ENCODE measurements at regions not wholly inside any gene's neighbourhood (a gene's known extent, or its start where the extent isn't known, plus 50 kb on each side); places are given as distances from the start of the nearest gene placed in this dataset.

DNA sequence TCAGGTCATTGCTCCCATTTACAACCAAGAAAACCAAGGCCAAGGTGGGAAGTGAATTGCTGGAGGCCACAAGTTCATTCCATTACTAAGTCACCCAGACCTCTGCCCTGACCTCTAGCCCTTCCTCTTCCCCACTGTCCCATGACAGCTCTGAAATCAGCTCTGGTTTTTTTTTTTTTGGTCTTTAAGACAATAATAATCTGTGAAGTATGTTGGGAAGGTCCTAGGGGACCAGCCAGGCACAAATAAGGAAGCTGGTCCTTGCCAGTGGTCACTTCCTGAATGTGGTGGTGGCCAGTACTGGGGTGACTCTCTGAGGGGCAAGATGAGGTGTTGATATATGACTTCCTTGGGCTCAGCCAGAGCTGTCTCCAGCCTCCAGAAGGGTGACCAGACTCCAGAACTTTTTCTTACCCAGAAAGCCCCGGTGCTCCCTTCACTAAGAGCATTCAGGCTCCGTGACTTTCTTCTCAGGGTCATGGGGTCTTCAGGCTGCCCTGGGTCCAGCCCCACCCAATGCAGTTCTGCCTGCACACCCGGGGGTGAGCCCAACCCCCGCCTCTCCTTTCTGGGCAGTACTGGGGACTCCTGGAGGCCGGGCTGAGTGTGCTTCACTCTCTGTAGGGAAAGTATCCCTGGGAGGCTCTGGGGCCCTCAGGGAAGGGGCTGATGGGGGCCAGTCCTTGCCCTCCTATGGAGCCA, 159.6 kb downstream of the PTPRU start:
- Histone ChIP-seq H3K9ac (ENCODE audit: low read length) (no peak overlapping the region), H3K27me3 (ENCODE audit: insufficient read depth, low read length) (no peaks in the 10 kb centered on the region), H3K4me2 (ENCODE audit: low read length) (no peak overlapping the region), H3K9me3 (ENCODE audit: insufficient read depth, low read depth, low read length) (peaks cover 4% of the 10 kb centered on the region), H3K4me3 (ENCODE audit: insufficient read depth, low read depth, low read length) (no peak overlapping the region), H3K27ac (ENCODE audit: low read depth, low read length) (no peak overlapping the region), H3K79me2 (ENCODE audit: insufficient read depth, low read length) (no peaks in the 10 kb centered on the region), H3K36me3 (ENCODE audit: insufficient read depth, low read length) (no peaks in the 10 kb centered on the region), H2AFZ (ENCODE audit: low read depth, low read length) (no peak overlapping the region), H3K4me1 (ENCODE audit: insufficient read depth, low read length) (no peaks in the 10 kb centered on the region), H4K20me1 (ENCODE audit: insufficient read depth, low read length) (no peaks in the 10 kb centered on the region)
- Mint-ChIP-seq H3K27ac (ENCODE audit: unreplicated experiment) (no peak overlapping the region), H3K9me3 (ENCODE audit: unreplicated experiment) (peaks cover 3% of the 10 kb centered on the region), H3K4me1 (ENCODE audit: low read depth, unreplicated experiment) (peaks cover 3% of the 10 kb centered on the region), H3K36me3 (ENCODE audit: low read depth, unreplicated experiment) (no peaks in the 10 kb centered on the region), H3K27me3 (ENCODE audit: low read depth, unreplicated experiment) (peaks cover 23% of the 10 kb centered on the region), H3K4me3 (ENCODE audit: unreplicated experiment) (no peak overlapping the region)
- no peak for DNase-seq (ENCODE audit: low read depth)
- TF ChIP-seq EZH2 (IDR thresholded peaks at IDR 0.05; ENCODE audit: insufficient read depth, low read length), result no peak
- TF ChIP-seq, protein P1, sequence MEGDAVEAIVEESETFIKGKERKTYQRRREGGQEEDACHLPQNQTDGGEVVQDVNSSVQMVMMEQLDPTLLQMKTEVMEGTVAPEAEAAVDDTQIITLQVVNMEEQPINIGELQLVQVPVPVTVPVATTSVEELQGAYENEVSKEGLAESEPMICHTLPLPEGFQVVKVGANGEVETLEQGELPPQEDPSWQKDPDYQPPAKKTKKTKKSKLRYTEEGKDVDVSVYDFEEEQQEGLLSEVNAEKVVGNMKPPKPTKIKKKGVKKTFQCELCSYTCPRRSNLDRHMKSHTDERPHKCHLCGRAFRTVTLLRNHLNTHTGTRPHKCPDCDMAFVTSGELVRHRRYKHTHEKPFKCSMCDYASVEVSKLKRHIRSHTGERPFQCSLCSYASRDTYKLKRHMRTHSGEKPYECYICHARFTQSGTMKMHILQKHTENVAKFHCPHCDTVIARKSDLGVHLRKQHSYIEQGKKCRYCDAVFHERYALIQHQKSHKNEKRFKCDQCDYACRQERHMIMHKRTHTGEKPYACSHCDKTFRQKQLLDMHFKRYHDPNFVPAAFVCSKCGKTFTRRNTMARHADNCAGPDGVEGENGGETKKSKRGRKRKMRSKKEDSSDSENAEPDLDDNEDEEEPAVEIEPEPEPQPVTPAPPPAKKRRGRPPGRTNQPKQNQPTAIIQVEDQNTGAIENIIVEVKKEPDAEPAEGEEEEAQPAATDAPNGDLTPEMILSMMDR (IDR thresholded peaks at IDR 0.05; ENCODE audit: insufficient read depth, low read depth, low read length), result no peak
- no peak for FAIRE-seq

- DNase-seq (ENCODE audit: low read depth) (no peak), FAIRE-seq (no peak)
- Mint-ChIP-seq H3K9me3 (ENCODE audit: unreplicated experiment) (peaks cover 2% of the 10 kb centered on the region), H3K4me3 (ENCODE audit: unreplicated experiment) (no peak overlapping the region), H3K36me3 (ENCODE audit: low read depth, unreplicated experiment) (no peaks in the 10 kb centered on the region), H3K27me3 (ENCODE audit: low read depth, unreplicated experiment) (peaks cover 34% of the 10 kb centered on the region), H3K4me1 (ENCODE audit: low read depth, unreplicated experiment) (peaks cover 3% of the 10 kb centered on the region), H3K27ac (ENCODE audit: unreplicated experiment) (no peak overlapping the region)
- H2AFZ ChIP-seq (ENCODE audit: low read depth, low read length), result no peak overlapping the region
- H4K20me1 ChIP-seq (ENCODE audit: insufficient read depth, low read length), result no peaks in the 10 kb centered on the region
- no peak overlapping the region for H3K27ac ChIP-seq (ENCODE audit: low read depth, low read length)
- H3K4me1 ChIP-seq (ENCODE audit: insufficient read depth, low read length), result no peaks in the 10 kb centered on the region
- no peaks in the 10 kb centered on the region for H3K79me2 ChIP-seq (ENCODE audit: insufficient read depth, low read length)
- no peak overlapping the region for H3K4me3 ChIP-seq (ENCODE audit: insufficient read depth, low read depth, low read length)
- no peak overlapping the region for H3K9ac ChIP-seq (ENCODE audit: low read length)
- no peaks in the 10 kb centered on the region for H3K27me3 ChIP-seq (ENCODE audit: insufficient read depth, low read length)
- no peaks in the 10 kb centered on the region for H3K36me3 ChIP-seq (ENCODE audit: insufficient read depth, low read length)
- H3K9me3 ChIP-seq (ENCODE audit: insufficient read depth, low read depth, low read length), result peaks cover 4% of the 10 kb centered on the region
- no peak overlapping the region for H3K4me2 ChIP-seq (ENCODE audit: low read length)
- TF ChIP-seq, protein P1 (IDR thresholded peaks at IDR 0.05; ENCODE audit: insufficient read depth, low read depth, low read length), result no peak
- no peak for TF ChIP-seq EZH2 (IDR thresholded peaks at IDR 0.05; ENCODE audit: insufficient read depth, low read length)
Observed at GRCh38 chr1:29394521-29395225, 158.4 kb downstream of the PTPRU start.

DNA sequence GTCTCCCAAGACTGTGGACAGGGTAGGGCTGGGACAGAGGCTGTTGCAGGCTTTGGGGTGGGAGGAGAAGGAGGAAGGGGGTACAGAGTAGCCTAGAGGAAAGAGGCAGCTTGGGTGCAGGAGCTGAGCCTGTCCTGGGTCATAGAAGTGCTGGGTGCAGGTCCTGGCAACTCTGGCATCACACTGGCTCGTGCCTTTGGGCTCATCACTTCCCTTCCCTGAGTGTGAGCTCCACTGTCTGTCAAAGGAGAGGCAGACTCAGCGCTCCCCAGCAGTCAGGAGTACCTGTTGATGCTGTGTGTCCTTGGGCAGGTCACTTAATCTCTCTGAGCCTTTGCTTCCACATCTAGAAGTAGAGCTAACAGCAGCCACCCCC, 157.1 kb downstream of the PTPRU start:
- no peak for FAIRE-seq
- peaks cover 37% of the 10 kb centered on the region for H3K27me3 Mint-ChIP-seq (ENCODE audit: low read depth, unreplicated experiment)
- H3K4me3 Mint-ChIP-seq (ENCODE audit: unreplicated experiment), result no peak overlapping the region
- Histone ChIP-seq H3K4me1 (ENCODE audit: insufficient read depth, low read length) (no peaks in the 10 kb centered on the region), H3K36me3 (ENCODE audit: insufficient read depth, low read length) (no peaks in the 10 kb centered on the region), H3K27ac (ENCODE audit: low read depth, low read length) (no peak overlapping the region), H2AFZ (ENCODE audit: low read depth, low read length) (no peak overlapping the region), H3K4me3 (ENCODE audit: insufficient read depth, low read depth, low read length) (no peak overlapping the region), H3K9me3 (ENCODE audit: insufficient read depth, low read depth, low read length) (no peaks in the 10 kb centered on the region), H3K79me2 (ENCODE audit: insufficient read depth, low read length) (no peaks in the 10 kb centered on the region), H3K4me2 (ENCODE audit: low read length) (no peak overlapping the region), H3K27me3 (ENCODE audit: insufficient read depth, low read length) (no peaks in the 10 kb centered on the region), H4K20me1 (ENCODE audit: insufficient read depth, low read length) (no peaks in the 10 kb centered on the region), H3K9ac (ENCODE audit: low read length) (no peak overlapping the region)
- no peaks in the 10 kb centered on the region for H3K9me3 Mint-ChIP-seq (ENCODE audit: unreplicated experiment)
- no peak overlapping the region for H3K27ac Mint-ChIP-seq (ENCODE audit: unreplicated experiment)
- TF ChIP-seq EZH2 (IDR thresholded peaks at IDR 0.05; ENCODE audit: insufficient read depth, low read length), result no peak
- TF ChIP-seq, protein P1 (IDR thresholded peaks at IDR 0.05; ENCODE audit: insufficient read depth, low read depth, low read length), result no peak
- H3K4me1 Mint-ChIP-seq (ENCODE audit: low read depth, unreplicated experiment), result peaks cover 3% of the 10 kb centered on the region
- no peaks in the 10 kb centered on the region for H3K36me3 Mint-ChIP-seq (ENCODE audit: low read depth, unreplicated experiment)
- no peak for DNase-seq (ENCODE audit: low read depth)
